ENCODE measurements at regions not wholly inside any gene's neighbourhood (a gene's known extent, or its start where the extent isn't known, plus 50 kb on each side); places are given as distances from the start of the nearest gene placed in this dataset.
"Not testable (repeated sequence)": the region's sequence is repeated elsewhere in the genome, so short reads cannot be mapped to it uniquely, and the experiment has no call there.

- DNase-seq (ENCODE audit: low spot score) = no peak
These were observed 233.2 kb upstream of the PRKCQ start for GRCh38 chr10:6813306-6813705.

DNA sequence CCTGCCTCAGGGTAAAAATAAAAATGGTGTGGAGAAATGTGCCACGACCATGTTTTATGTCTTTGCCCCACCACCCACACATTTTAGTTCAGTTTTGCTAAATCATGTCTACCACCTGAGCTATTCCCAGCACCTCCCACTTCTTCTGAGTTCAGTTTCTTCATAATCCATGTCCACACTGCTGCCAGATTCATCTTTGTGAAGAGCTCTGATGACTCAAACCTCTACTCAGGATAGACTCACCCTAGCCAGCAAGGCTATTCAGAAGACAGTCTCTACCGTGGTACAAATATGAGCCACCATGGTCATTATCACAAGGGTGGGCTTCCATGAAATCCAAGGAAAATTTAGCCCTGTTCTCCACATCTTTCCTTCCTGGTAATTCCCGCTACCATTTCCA lies 231.1 kb upstream of the PRKCQ start:
- DNase-seq (ENCODE audit: low spot score) = no peak

DNA sequence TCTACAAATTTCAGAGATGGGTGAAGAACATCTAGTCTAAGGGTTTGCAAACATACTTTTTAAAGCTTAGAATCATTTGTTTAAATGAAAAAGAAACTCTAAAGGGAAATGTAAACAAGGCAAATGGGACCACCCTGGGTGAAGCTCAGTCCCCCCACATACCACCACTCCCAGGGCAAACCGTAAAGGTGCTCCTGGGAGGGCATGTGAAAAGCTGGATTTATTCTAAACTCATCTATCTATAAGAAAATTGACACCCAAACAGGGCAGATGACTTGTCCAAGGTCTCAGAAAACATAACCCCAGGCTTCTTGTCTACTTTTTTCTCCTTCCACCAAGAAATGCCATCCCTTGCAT lies 223.3 kb upstream of the PRKCQ start:
- no peak for DNase-seq (ENCODE audit: low spot score)

DNA sequence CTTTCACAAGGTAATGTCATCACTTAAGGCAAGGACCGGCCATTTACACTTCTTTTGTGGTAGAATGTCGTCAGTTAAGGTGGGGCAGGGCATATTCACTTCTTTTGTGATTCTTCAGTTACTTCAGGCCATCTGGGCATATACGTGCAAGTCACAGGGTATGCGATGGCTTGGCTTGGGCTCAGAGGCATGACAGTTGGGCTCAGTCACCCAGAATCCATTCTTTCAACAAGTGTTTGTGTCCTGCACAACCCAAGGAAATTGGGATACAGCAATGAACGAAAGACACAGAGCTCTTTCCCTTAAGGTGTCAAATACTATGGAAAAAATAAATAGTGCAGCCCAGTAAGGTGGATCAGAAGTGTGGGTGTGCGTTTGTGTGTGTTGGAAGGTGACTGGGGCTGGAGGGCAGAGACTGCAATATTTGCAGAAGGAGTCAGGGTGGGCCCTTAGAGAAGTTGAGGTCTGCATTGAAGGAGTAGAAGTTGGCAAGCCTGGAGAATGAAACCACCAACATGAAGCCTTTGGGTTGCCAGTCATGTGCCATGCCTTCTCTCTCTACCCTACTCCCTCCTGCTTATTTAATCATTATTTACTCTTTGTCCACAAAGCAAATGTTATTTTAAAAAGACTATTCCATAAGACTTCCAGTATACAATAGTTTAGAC lies 222.8 kb upstream of the PRKCQ start:
- no peak for DNase-seq (ENCODE audit: low spot score)

DNA sequence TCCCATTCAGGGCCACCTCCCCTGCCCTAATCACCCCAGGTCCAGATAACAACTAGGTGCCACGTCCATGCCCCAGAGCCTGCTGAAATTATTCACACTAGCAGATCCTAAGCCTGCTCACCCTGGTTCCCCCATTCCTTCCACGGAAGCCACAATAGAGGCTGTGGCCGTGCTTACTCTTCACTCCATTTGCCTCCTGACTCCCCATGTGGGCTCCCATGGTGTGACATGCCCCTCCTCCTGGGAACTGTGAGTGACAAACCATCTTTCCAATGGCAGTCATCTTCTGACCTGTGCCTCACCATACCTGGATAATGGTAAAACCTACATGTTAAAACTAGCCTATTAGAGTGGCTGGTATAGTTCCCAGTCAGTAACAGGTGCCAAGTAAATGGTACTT lies 216.2 kb upstream of the PRKCQ start:
- DNase-seq (ENCODE audit: low spot score) = no peak

DNA sequence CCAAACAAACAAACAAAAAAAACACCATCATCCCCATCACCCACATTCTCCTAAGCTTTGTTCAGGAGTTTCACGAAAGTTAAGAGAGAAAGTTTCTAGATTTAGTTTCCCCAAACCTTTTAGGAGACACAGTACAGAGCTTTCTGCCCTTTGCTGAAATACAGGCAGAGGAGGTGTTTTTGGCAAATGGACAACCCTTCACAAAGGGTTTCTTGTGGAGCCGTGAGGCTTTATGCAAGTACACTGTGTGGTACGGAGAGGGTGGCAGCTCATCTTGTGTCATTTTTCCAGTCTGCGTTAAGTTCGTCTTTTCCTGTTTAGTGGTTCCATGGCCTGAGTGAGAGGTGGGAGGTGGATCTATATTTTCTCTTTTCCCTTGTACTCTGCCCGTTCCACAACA lies 215.5 kb upstream of the PRKCQ start:
- DNase-seq (ENCODE audit: low spot score) = peak; percentile 32

DNA sequence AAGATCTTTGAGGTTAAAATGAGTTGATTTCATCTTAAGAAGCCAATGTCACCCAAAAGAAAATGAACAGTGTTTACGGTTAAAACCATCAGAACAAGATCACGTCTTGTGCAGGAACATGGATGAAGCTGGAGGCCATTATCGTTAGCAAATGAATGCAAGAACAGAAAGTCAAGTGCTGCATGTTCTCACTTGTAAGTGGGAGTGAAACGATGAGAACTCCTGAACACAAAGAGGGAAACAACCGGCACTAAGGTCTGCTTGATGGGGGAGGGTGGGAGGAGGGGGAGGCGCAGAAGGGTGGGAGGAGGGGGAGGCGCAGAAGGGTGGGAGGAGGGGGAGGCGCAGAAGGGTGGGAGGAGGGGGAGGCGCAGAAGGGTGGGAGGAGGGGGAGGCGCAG lies 214.8 kb upstream of the PRKCQ start:
- DNase-seq (ENCODE audit: low spot score) = not testable (repeated sequence)

GRCh38 chr10:6794441-6794840 lies 214.4 kb upstream of the PRKCQ start:
- no peak for DNase-seq (ENCODE audit: low spot score)

- no peak for DNase-seq (ENCODE audit: low spot score)
These were observed 208.7 kb upstream of the PRKCQ start for GRCh38 chr10:6788731-6789130.

DNA sequence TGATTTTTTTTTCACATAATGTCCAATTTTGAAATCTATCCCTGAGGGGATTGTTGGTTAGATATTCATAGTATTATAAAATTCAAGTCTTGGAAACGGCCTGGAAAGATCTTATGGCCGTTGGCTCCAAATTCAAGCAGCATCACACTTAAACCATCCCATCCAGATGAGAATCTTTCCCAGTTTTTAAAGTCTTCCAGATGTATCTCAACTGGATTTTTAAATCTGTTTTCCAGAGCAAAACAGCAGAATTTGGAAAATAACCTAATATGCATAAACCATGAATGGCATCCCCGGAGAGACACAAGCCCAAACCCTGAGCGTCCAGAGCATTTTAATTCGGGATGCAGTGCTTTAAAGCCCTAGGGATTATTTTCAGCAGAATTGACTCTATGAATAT lies 208.2 kb upstream of the PRKCQ start:
- DNase-seq (ENCODE audit: low spot score) = no peak

DNA sequence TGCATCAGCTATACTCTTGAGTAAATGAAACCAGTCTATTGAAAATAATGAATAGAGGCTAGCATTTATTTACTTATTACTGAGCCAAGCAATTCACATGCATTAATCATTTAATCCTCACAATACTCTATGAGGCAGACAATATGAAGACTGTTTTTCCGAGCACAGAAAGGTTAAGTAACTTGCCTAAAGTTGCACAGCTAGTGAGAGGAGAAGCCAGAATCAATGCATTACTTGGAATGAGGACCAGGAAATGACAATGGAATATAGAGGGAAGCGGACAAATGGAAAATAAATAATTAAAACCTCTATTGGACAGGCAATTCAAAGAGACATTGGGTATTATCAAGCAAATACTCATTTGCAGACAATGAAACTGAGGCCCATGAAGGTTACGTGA lies 207.6 kb upstream of the PRKCQ start:
- DNase-seq (ENCODE audit: low spot score) = no peak

DNA sequence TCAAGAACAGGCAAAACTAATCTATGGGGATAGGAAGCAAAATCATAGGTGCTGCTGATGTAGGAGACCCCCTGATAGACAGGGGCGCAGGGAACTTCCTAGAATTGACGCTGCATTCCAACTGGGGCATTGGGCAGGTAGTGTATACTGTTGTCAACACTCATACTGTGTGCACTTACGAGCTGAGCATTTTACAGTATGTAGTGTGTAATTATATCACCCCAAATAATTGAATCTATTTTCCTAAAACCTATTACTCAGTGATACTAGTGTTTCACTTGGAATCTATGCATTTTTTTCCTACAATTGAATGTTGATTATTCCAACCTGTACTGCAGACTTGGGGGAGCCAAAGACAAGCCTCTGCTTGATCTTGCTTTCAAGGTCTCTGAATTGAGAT lies 207.0 kb upstream of the PRKCQ start:
- no peak for DNase-seq (ENCODE audit: low spot score)

DNA sequence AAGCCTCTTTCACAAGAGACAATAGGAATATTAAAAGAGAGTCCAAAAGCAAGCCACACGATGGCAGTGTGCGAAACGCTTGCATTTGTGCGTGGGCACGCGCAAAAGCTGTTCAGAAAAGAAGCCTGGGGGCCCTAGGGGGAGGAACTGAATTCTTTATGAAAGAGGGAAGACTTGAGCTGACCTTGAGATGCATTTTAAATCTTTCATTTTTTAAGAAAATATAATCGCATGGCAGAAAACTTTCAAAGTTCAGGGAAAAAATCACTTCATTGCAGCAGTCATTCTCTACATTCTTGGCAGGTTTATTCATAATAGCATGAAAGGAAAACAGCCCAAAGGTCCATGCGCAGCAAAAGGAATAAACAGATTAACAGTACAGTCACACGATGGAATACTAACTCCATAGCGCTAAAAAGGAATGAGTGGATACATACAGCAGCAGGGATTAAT lies 206.5 kb upstream of the PRKCQ start:
- peak; percentile 79 for DNase-seq (ENCODE audit: low spot score)

GRCh38 chr10:6784429-6784828 lies 204.4 kb upstream of the PRKCQ start:
- not testable (repeated sequence) for DNase-seq (ENCODE audit: low spot score)

DNA sequence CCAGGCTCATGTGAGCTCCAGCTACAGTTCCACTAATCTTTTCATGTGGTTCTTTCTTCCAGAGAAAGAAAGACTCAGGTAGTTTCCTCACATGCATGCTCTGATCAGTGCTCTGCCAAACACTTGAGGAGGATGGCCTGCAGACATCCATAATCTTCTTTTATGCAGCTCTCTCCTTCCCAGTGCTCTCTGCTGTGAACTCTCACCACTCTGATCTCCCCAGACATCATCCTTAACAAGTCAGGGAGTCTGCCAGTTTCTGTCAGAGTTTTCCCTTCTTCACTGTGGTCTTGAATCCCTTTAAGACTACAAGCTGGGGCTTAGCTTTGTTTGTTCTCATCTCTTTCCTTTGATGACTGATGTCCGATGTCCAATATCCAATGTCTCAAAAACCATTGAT lies 203.4 kb upstream of the PRKCQ start:
- DNase-seq (ENCODE audit: low spot score) = no peak

DNA sequence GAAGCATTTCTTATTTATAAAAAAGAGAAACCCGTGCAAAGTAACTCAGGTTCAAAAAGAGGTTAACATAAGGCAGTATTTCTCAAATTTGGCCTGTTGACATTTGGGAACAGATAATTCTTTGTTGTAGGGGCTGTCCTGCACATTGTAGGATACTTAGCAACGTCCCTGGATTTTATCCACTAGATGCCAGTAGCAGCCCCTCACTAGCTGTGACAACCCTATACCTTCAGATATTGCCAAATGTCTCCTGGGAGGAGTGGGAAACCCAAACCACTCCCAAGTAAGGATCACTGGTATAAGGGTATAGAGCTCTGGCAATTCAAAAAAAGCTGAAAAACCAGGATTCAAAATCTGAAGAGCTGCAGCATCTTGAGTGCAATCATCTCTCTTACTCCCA lies 202.3 kb upstream of the PRKCQ start:
- DNase-seq (ENCODE audit: low spot score) = no peak

GRCh38 chr10:6781133-6781770 lies 201.2 kb upstream of the PRKCQ start:
- DNase-seq (ENCODE audit: low spot score) = no peak

GRCh38 chr10:6780008-6780677 lies 200.1 kb upstream of the PRKCQ start:
- no peak for DNase-seq (ENCODE audit: low spot score)

DNA sequence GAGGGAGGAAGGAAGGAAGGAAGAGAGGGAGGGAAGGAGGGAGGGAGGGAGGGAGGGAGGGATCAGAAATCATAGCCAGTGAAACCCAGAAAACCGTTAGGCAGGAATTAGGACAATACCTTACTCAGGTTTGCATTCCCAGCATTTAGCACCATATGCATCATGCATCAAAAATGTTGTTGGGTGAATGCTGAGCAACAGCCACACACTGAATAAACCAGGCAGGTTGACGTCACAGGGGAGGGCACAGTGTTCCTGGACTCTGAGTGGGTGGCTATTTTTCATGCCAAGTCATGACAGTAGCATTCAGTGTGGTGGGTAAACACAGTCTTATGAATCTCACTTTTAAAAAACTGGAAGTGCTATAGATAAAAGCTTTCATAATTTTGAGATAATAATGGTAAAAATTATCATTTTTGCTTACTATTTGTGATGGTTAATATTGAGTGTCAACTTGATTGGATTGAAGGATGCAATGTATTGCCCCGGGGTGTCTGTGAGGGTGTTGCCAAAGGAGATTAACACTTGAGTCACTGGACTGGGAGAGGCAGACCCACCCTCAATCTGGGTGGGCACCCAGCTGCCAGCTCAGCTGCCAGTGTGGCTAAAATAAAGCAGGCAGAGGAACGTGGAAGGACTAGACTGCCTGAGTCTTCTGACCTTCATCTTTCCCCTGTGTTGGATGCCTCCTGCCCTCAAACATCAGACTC lies 199.1 kb upstream of the PRKCQ start:
- peak; percentile 83 for DNase-seq (ENCODE audit: low spot score)

GRCh38 chr10:6776170-6776569 lies 196.1 kb upstream of the PRKCQ start:
- DNase-seq (ENCODE audit: low spot score) = no peak

DNA sequence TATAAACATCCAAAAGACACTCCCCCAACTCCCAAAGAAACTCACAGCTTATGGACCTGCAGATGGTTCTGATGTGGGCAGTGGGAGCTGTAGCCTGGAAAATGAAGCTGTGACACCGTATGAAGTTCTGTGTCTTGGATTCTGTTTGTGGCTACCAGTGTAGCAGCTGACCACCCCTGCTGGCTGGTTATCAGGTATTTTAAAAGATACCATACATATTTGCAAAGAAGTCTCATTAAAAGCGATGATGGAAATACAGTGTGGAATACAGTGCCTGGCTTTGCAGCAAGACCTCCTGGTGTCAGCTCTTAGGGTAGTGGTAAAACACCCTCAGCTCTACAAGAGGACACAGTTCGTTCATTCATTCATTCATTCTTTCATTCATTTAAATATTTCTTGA lies 194.3 kb upstream of the PRKCQ start:
- no peak for DNase-seq (ENCODE audit: low spot score)

- DNase-seq (ENCODE audit: low spot score) = no peak
These were observed 191.3 kb upstream of the PRKCQ start for GRCh38 chr10:6771331-6771730.

- DNase-seq (ENCODE audit: low spot score) = no peak
These were observed 190.8 kb upstream of the PRKCQ start for GRCh38 chr10:6770846-6771245.
